AG04449 (cell line): ENCODE measurements at regions not wholly inside any gene's neighbourhood (a gene's known extent, or its start where the extent isn't known, plus 50 kb on each side); places are given as distances from the start of the nearest gene placed in this dataset.

Experiments used
- CTCF ChIA-PET: fragments of 350-600 bp; formaldehyde crosslinking; extraction: SDS; loops from one replicate; lab custom pipeline; 2021; ENCODE audit warnings: antibody characterized with exemption; lab: Yijun Ruan, JAX
- POLR2A ChIA-PET: fragments of 400-600, 350-600 bp; formaldehyde crosslinking; extraction: SDS; loops from one replicate; lab custom pipeline; 2020; ENCODE audit warnings: antibody characterized with exemption, inconsistent platforms; lab: Yijun Ruan, JAX
- DNase-seq: peaks from one replicate; pipeline ENCODE4 v3.0.0-alpha.2; 2010; ENCODE audit warnings: low read depth, low spot score
- H3K4me3 ChIP-seq: 2 replicates; pipeline ENCODE4 v1.5.1; 2011; ENCODE audit warnings: low read depth, mild to moderate bottlenecking, control low read depth, low read length
- CTCF ChIP-seq: IDR thresholded peaks from one replicate; pipeline ENCODE4 v1.5.1; 2011; ENCODE audit warnings: mild to moderate bottlenecking, moderate library complexity, low read length, control low read depth, inconsistent platforms; ENCODE audit not compliant: insufficient read depth; ENCODE audit errors: missing control alignments

- TF ChIP-seq CTCF = no peak
- CTCF ChIA-PET = no interaction called here
- no peak for DNase-seq
- POLR2A ChIA-PET = no interaction called here
- H3K4me3 ChIP-seq = no peak overlapping the region
Measured at GRCh38 chr12:77377116-77377515, 311.7 kb upstream of the E2F7 start.

- no peak overlapping the region for H3K4me3 ChIP-seq
- DNase-seq = no peak
- CTCF ChIA-PET = no interaction called here
- no peak for TF ChIP-seq CTCF
- POLR2A ChIA-PET = no interaction called here
Measured at GRCh38 chr12:77374673-77375072, 309.3 kb upstream of the E2F7 start.

GRCh38 chr12:77372494-77372893 lies 307.1 kb upstream of the E2F7 start:
- no peak for TF ChIP-seq CTCF
- ChIA-PET POLR2A (no interaction called here), CTCF (no interaction called here)
- no peak overlapping the region for H3K4me3 ChIP-seq
- no peak for DNase-seq

- TF ChIP-seq CTCF = no peak
- H3K4me3 ChIP-seq = no peak overlapping the region
- DNase-seq = no peak
- ChIA-PET POLR2A (no interaction called here), CTCF (no interaction called here)
Measured at GRCh38 chr12:77372026-77372425, 306.7 kb upstream of the E2F7 start.

GRCh38 chr12:77368379-77368778 lies 303.0 kb upstream of the E2F7 start:
- POLR2A ChIA-PET = no interaction called here
- TF ChIP-seq CTCF = no peak
- no peak overlapping the region for H3K4me3 ChIP-seq
- DNase-seq = no peak
- CTCF ChIA-PET = no interaction called here

GRCh38 chr12:77366616-77367015 lies 301.2 kb upstream of the E2F7 start:
- no peak for DNase-seq
- ChIA-PET POLR2A (no interaction called here), CTCF (interaction anchor here (0.9 kb wide), 1 partner anchor 13 kb away, joined by 3 read pairs; no protein-coding TSS in a partner anchor)
- no peak for TF ChIP-seq CTCF
- H3K4me3 ChIP-seq = no peak overlapping the region
